ENCODE measurements at regions not wholly inside any gene's neighbourhood (a gene's known extent, or its start where the extent isn't known, plus 50 kb on each side); places are given as distances from the start of the nearest gene placed in this dataset.

DNA sequence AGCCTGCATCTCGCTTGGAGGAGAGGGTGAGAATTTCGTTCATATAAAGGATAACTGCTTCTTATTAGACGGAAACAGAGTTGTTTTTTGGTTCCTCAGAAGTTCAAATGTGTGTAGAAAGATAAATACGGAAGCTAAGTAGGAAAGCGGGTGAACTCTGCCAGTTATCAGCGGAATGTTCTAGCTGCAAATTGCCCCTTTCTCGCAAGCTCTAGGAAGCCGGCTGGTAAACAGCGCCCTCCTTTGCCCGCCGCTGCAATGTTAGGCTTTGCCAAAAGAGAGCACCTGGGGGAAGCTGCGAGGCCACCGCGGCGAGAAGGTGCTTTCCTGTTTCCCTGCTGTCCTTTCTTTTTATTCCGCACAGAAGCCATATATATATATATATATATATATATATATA, 67.0 kb downstream of the IGLL5 start:
- no peak overlapping the region for H3K9ac ChIP-seq (ENCODE audit: low read length)
- ChIA-PET CTCF (interaction anchor here (0.6 to 10.1 kb wide), 82 partner anchors 10 to 982 kb away, joined by 3 to 556 read pairs (median 6); partner anchors contain the start of genes RAB36 and RSPH14), POLR2A (interaction anchor here (0.9 to 2.2 kb wide), 6 partner anchors 19 to 597 kb away, joined by 3 to 16 read pairs (median 4); no protein-coding TSS in a partner anchor)
- TF ChIP-seq, protein P1, sequence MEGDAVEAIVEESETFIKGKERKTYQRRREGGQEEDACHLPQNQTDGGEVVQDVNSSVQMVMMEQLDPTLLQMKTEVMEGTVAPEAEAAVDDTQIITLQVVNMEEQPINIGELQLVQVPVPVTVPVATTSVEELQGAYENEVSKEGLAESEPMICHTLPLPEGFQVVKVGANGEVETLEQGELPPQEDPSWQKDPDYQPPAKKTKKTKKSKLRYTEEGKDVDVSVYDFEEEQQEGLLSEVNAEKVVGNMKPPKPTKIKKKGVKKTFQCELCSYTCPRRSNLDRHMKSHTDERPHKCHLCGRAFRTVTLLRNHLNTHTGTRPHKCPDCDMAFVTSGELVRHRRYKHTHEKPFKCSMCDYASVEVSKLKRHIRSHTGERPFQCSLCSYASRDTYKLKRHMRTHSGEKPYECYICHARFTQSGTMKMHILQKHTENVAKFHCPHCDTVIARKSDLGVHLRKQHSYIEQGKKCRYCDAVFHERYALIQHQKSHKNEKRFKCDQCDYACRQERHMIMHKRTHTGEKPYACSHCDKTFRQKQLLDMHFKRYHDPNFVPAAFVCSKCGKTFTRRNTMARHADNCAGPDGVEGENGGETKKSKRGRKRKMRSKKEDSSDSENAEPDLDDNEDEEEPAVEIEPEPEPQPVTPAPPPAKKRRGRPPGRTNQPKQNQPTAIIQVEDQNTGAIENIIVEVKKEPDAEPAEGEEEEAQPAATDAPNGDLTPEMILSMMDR (IDR thresholded peaks at IDR 0.05): peak; percentile 80
- TF ChIP-seq EZH2 (IDR thresholded peaks at IDR 0.05; ENCODE audit: borderline replicate concordance, insufficient read depth, low read depth, low read length, poor library complexity, severe bottlenecking): no peak
- no peak overlapping the region for H2AFZ ChIP-seq (ENCODE audit: insufficient read depth, low read depth, low read length, poor library complexity, severe bottlenecking)
- H3K27ac ChIP-seq (ENCODE audit: low read length in 2 of 2): no peak overlapping the region
- H3K27ac Mint-ChIP-seq: peak overlapping the region; percentile 37
- no peaks in the 10 kb centered on the region for H4K20me1 ChIP-seq (ENCODE audit: control insufficient read depth, insufficient read depth, low read length, poor library complexity, severe bottlenecking)
- DNase-seq (peak; percentile 89), ATAC-seq (ENCODE audit: low read depth) (peak; percentile 65)
- peaks cover 7% of the 10 kb centered on the region for H3K79me2 ChIP-seq (ENCODE audit: control insufficient read depth, insufficient read depth, low read length)
- no peaks in the 10 kb centered on the region for H3K9me3 Mint-ChIP-seq (ENCODE audit: insufficient read depth)
- no peak overlapping the region for H3K4me3 Mint-ChIP-seq
- WGBS (ENCODE audit: insufficient coverage): 4% methylated on average over 11 of the region's 16 CpGs
- peaks cover 0 to 5% (median 0%) of the 10 kb centered on the region in 3 donors for H3K9me3 ChIP-seq (ENCODE audit: control extremely low read depth in 1 of 3, control insufficient read depth in 2 of 3, insufficient read depth in 1 of 3, low read length in 2 of 3)
- peaks cover 54% of the 10 kb centered on the region for H3K4me1 Mint-ChIP-seq
- intact Hi-C loops (cut with micrococcal nuclease): loop anchor here (1.0 to 5.0 kb wide), 7 partner anchors 12 to 747 kb away; no protein-coding TSS in a partner anchor
- peaks cover 41 to 61% of the 10 kb centered on the region in 2 donors for H3K4me1 ChIP-seq (ENCODE audit: control insufficient read depth in 2 of 2, insufficient read depth in 2 of 2, low read length in 2 of 2)
- H3K4me2 ChIP-seq (replicated peaks; ENCODE audit: low read depth, low read length, poor library complexity, severe bottlenecking): peak overlapping the region; percentile 51
- H3K27me3 Mint-ChIP-seq: peaks cover 4% of the 10 kb centered on the region
- H3K36me3 ChIP-seq (replicated peaks in 1 of 2; ENCODE audit: control extremely low read depth in 1 of 2, control insufficient read depth in 1 of 2, extremely low read depth in 1 of 2, insufficient read depth in 2 of 2, low read length in 1 of 2): no peaks in the 10 kb centered on the region
- peak overlapping the region in 1 of 5 experiments; percentile 17 for H3K4me3 ChIP-seq (ENCODE audit: control extremely low read depth in 1 of 5, extremely low read depth in 1 of 5, insufficient read depth in 1 of 5, low read depth in 2 of 5, low read length in 4 of 5)
- H3K27me3 ChIP-seq (replicated peaks in 1 of 4; ENCODE audit: control extremely low read depth in 1 of 4, control insufficient read depth in 3 of 4, insufficient read depth in 4 of 4, low read length in 3 of 4): no peaks in the 10 kb centered on the region

DNA sequence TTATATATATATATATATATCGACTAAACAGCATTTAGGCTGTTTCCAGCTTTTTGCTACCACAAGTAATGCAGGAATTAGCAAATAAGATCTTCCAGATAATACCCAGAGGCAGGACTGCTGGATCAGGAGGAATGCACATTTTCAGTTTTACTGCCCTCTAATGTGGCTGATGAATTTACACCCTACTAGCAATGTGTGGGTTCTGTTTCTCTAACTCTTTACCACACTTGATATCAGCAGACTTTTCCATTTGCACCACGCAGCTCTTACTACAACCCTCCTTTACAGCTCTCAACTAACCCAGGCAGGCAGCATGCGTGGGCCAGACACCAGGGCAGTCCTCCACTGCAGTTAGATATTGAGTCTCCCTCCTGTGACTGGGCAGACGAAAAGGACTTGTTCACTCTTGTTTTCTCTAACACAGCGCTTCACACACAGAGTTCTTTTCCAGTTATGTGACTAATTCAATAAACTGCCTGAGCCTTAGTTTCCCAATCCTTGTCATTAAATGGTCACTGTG, 67.7 kb downstream of the IGLL5 start:
- TF ChIP-seq, protein P1 (IDR thresholded peaks at IDR 0.05): no peak
- no peak for TF ChIP-seq EZH2 (IDR thresholded peaks at IDR 0.05; ENCODE audit: borderline replicate concordance, insufficient read depth, low read depth, low read length, poor library complexity, severe bottlenecking)
- peak overlapping the region; percentile 60 for H3K27ac Mint-ChIP-seq
- POLR2A ChIA-PET: interaction anchor here (0.7 to 2.2 kb wide), 7 partner anchors 13 to 598 kb away, joined by 3 to 16 read pairs (median 3); no protein-coding TSS in a partner anchor

More for the DNA sequence above, 67.7 kb downstream of the IGLL5 start:
- H3K4me3 Mint-ChIP-seq: no peak overlapping the region
- no peaks in the 10 kb centered on the region for H3K27me3 Mint-ChIP-seq
- H3K4me3 ChIP-seq (ENCODE audit: control extremely low read depth in 1 of 5, extremely low read depth in 1 of 5, insufficient read depth in 1 of 5, low read depth in 2 of 5, low read length in 4 of 5): no peak overlapping the region
- ATAC-seq (ENCODE audit: low read depth) (no peak), DNase-seq (no peak)
- H3K4me2 ChIP-seq (replicated peaks; ENCODE audit: low read depth, low read length, poor library complexity, severe bottlenecking): peak overlapping the region; percentile 27
- CTCF ChIA-PET: interaction anchor here (0.6 to 10.1 kb wide), 85 partner anchors 10 to 983 kb away, joined by 3 to 556 read pairs (median 6); partner anchors contain the start of genes RAB36 and RSPH14
- peaks cover 7% of the 10 kb centered on the region for H3K79me2 ChIP-seq (ENCODE audit: control insufficient read depth, insufficient read depth, low read length)
- H3K36me3 ChIP-seq (replicated peaks in 1 of 2; ENCODE audit: control extremely low read depth in 1 of 2, control insufficient read depth in 1 of 2, extremely low read depth in 1 of 2, insufficient read depth in 2 of 2, low read length in 1 of 2): no peaks in the 10 kb centered on the region
- H3K27me3 ChIP-seq (replicated peaks in 1 of 4; ENCODE audit: control extremely low read depth in 1 of 4, control insufficient read depth in 3 of 4, insufficient read depth in 4 of 4, low read length in 3 of 4): no peaks in the 10 kb centered on the region
- no peaks in the 10 kb centered on the region for H3K9me3 Mint-ChIP-seq (ENCODE audit: insufficient read depth)
- WGBS (ENCODE audit: insufficient coverage): 58% methylated on average over 3 of the region's 5 CpGs
- peaks cover 0 to 5% (median 0%) of the 10 kb centered on the region in 3 donors for H3K9me3 ChIP-seq (ENCODE audit: control extremely low read depth in 1 of 3, control insufficient read depth in 2 of 3, insufficient read depth in 1 of 3, low read length in 2 of 3)
- H3K27ac ChIP-seq (ENCODE audit: low read length in 2 of 2): no peak overlapping the region
- peaks cover 48% of the 10 kb centered on the region for H3K4me1 Mint-ChIP-seq
- H3K9ac ChIP-seq (ENCODE audit: low read length): no peak overlapping the region
- H4K20me1 ChIP-seq (ENCODE audit: control insufficient read depth, insufficient read depth, low read length, poor library complexity, severe bottlenecking): no peaks in the 10 kb centered on the region
- intact Hi-C loops (cut with micrococcal nuclease): loop anchor here (2.0 to 5.0 kb wide), 3 partner anchors 21 to 633 kb away; no protein-coding TSS in a partner anchor
- peaks cover 41 to 55% of the 10 kb centered on the region in 2 donors for H3K4me1 ChIP-seq (ENCODE audit: control insufficient read depth in 2 of 2, insufficient read depth in 2 of 2, low read length in 2 of 2)
- H2AFZ ChIP-seq (ENCODE audit: insufficient read depth, low read depth, low read length, poor library complexity, severe bottlenecking): no peak overlapping the region
